ENCODE measurements at regions not wholly inside any gene's neighbourhood (a gene's known extent, or its start where the extent isn't known, plus 50 kb on each side); places are given as distances from the start of the nearest gene placed in this dataset.

DNA sequence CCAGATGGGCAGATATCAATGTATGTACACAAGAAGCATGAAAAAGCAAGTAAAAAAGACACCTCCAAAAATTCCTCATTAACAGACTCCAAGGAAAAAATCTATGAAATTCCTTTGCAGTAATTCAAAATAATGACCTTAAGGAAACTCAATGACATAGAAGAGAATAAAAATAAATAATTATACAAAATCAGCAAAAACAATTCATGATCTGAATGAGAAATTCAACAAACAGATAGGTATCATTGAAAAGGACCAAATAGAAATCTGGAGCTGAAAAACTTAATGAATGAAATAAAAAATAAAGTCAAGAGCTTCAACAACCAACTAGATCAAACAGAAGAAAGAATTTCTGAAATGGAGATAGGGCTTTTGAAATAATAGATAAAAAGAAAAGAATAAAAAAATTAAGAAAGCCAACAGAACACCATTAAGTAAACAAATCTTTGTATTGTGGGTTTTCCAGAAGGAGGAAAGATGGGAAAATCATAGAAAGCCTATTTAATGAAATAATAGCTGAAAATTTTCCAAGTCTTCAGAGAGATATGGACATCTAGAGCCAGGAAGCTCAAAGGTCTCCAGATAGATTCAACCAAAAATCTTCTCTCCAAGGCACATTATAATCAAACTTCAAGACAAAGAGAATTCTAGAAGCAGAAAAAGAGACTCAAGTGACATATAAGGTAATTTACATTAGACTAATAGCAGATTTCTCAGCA is 52.0 kb upstream of the KCNK1 start:
- DNase-seq (ENCODE audit: low read depth): no peak
- in situ Hi-C loops (cut with HindIII; ENCODE audit: low pct_unique_long_range_greater_than_20kb, low sequenced_read_pairs): no loop called here

All from Caki2 (cell line).